ENCODE measurements at regions not wholly inside any gene's neighbourhood (a gene's known extent, or its start where the extent isn't known, plus 50 kb on each side); places are given as distances from the start of the nearest gene placed in this dataset.

- no peak for TF ChIP-seq EZH2 (IDR thresholded peaks at IDR 0.05; ENCODE audit: insufficient read depth, poor library complexity, severe bottlenecking)
- TF ChIP-seq EZH2phosphoT487 (IDR thresholded peaks at IDR 0.05; ENCODE audit: insufficient read depth, low read depth) = no peak
Observed at GRCh38 chr7:156143683-156144082, 331.4 kb upstream of the SHH start.

Measured in GM23248 (cell line).